HG02884 (cell line): ENCODE measurements at regions not wholly inside any gene's neighbourhood (a gene's known extent, or its start where the extent isn't known, plus 50 kb on each side); places are given as distances from the start of the nearest gene placed in this dataset.
"Not testable (repeated sequence)": the region's sequence is repeated elsewhere in the genome, so short reads cannot be mapped to it uniquely, and the experiment has no call there.

ENCODE experiments used
- ATAC-seq: cut with Tn5 transposase; IDR thresholded peaks from one replicate; pipeline ENCODE4 v1.9.1; 2021; ENCODE audit warnings: mild to moderate bottlenecking, moderate library complexity; ENCODE audit not compliant: unreplicated experiment

DNA sequence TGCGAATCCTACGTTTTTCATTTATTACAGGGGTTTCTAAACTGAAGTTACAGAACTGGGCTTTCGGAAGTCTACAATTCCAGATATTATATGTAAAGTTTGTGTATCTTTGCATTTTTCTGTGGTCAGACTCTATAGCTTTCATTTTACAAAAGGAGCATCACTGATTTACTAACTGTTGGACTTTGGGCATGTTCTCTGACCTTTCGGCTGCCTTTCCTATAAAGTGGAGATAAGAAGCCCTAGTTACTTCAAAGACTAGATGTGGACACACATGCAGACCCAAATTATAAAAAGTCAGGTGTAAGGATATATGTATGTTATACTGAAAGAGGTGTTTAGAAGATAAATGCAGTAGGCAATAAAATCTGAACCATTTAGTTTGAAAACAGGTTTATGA, 126.6 kb upstream of the PRKCQ start:
- no peak for ATAC-seq

- ATAC-seq: no peak
These were observed 124.8 kb upstream of the PRKCQ start for GRCh38 chr10:6704896-6705295.

GRCh38 chr10:6702833-6703232, 122.8 kb upstream of the PRKCQ start:
- ATAC-seq: not testable (repeated sequence)

GRCh38 chr10:6702030-6702429, 122.0 kb upstream of the PRKCQ start:
- no peak for ATAC-seq

DNA sequence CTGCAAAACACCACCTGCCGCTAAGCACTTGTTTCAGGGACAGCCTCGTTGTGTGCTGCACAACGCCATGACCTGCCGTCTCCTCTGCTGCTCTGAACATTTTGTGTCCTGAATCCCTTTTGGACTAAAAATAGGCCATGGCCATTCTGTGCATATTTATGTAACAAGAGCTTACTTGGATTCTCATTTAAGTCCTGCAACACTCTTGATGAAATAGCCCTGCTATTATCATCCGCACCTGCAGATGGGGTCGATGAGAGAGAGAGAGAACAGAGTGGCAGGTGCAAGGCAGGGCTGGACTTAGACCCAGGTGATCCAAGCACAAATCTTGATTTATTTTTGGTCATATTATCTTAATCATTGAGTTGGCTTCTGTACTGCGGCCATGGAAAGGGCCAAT, 121.2 kb upstream of the PRKCQ start:
- ATAC-seq: no peak

- no peak for ATAC-seq
These were observed 120.0 kb upstream of the PRKCQ start for GRCh38 chr10:6700066-6700465.

DNA sequence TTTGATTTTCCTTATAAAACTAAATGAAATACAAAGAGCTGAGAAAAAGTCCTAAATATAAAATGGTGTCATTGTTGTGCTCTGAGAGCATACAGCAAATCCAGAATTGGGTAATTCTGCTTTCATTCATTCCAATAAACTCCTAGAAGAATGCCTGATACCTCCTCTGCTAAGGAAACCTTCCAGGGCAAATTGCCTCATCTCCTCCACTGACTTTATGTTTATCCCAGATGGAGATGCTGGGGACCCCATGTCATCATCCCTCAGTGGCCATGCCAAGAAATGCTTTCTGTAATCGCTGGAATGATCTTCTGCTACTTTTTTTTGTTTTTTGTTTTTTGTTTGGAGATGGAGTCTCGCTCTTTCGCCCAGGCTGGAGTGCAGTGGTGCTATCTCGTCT, 119.3 kb upstream of the PRKCQ start:
- no peak for ATAC-seq

- no peak for ATAC-seq
These were observed 115.4 kb upstream of the PRKCQ start for GRCh38 chr10:6695519-6695918.

DNA sequence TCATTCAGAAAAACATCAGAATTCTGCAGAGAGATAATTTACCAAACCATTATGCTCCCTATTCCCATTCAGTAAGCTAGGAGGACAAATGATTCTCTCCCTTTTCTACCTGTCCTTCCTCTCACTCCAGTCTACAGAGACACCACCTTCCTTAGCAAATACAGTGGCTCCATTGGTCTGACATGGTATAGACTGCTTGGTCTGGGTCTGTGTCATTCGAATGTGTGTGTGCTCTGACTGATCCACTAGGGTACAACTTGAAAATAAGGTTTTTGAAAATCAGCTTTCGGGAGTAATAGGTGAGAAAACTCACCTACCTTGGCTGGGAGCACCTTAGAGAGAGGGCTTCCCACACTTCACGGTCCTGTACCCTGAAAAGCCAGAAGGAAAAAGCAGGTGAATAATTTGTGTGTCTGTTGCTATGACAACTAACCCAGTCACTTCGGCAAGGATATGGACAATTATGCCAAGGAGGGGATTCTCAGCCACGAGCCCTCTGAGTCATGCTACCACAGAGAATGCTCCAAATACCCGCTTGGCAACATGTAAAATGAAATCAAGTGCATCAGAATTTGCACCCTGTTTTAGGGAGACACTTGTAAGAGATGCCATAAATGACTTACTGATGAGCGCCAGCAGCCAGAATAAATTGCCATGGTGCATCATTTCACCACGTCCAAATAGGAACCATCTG, 114.5 kb upstream of the PRKCQ start:
- ATAC-seq: no peak

GRCh38 chr10:6692856-6693255, 112.8 kb upstream of the PRKCQ start:
- no peak for ATAC-seq

DNA sequence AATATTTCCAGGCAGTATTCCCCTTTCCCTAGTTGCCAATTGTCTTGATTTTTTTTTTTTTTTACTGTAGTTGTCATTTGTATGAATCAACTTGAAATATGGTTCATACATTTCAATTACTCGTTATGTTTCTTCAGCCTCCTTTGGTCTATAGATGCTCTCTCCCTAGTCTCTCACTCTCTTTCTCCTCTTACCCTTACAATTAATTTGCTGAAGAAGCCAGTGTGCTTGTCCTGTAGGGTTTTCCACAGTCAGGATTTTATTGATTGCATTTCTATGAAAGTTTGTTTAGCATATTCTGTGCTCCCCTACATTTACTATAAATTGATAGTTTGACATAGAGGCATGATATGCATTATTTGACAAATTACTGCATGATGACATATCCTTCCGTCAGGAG, 112.0 kb upstream of the PRKCQ start:
- no peak for ATAC-seq

DNA sequence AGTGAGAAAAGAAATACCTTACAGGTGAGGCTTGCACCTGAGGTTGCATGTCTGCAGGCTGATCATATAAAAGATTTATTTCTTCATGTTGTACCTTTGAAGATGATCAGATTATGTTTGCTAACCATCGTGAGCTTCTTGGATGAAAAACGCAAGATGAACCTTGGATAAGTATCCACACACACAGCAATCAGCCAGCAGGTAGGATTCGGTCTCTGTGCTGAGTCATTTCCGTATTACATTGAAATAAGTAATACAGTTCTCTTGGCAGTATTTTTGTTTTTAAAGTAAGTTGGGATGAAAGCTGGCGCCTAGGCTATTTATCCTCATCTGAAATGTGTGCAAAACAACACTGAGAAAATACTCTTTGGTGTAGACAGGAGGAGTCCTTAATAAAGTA, 109.0 kb upstream of the PRKCQ start:
- ATAC-seq: no peak

DNA sequence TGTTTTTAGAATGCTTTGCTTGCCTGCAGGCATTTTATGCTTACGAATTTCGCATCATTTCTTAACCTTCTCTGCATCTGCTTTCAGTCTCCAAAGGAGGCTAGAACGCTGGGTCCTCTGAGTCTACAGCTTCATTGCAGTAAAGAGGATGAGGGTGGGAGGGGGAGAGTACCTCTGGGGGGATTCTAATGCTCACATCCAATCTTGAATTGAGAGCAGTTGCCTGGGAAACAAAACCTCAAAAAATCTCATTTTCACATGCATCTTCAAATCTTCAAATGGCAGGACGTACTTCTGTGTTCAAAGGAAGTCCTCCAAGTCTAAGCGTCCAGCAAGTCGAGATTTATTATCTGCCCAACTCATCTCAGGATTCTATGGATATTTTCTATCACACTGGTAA, 100.7 kb upstream of the PRKCQ start:
- no peak for ATAC-seq

- no peak for ATAC-seq
These were observed 98.9 kb upstream of the PRKCQ start for GRCh38 chr10:6678956-6679355.

DNA sequence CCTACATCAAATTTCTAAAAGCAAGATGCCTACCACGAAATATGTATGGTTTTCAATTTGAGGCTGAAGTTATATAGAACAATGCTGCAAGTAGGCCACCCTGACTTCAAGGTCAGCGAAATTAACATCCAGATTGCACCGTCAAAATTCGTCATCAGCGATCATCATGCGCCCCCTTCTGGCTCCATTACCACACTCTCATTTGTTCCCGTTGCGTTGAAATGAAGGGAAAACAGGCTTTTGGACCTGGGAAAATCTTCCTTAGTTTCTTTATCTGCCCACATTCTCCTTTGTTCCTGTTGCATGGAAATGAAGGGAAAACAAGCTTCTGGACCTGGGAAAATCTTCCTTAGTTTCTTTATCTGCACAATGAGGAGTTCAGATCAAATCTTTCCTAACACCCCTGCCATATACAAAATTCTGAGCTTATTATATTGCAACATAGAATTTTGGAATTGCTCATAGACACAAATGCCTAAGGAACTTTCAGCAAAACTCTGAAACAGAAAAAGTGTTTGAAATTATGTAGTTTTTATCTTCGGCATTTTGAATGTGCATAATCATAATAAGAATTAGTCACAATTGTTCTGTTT, 98.2 kb upstream of the PRKCQ start:
- ATAC-seq: no peak

GRCh38 chr10:6677129-6677528, 97.1 kb upstream of the PRKCQ start:
- ATAC-seq: not testable (repeated sequence)

GRCh38 chr10:6674291-6674690, 94.2 kb upstream of the PRKCQ start:
- no peak for ATAC-seq

- no peak for ATAC-seq
These were observed 91.9 kb upstream of the PRKCQ start for GRCh38 chr10:6671976-6672375.

GRCh38 chr10:6669269-6669859, 89.3 kb upstream of the PRKCQ start:
- ATAC-seq: no peak

GRCh38 chr10:6667679-6668270, 87.7 kb upstream of the PRKCQ start:
- ATAC-seq: no peak

DNA sequence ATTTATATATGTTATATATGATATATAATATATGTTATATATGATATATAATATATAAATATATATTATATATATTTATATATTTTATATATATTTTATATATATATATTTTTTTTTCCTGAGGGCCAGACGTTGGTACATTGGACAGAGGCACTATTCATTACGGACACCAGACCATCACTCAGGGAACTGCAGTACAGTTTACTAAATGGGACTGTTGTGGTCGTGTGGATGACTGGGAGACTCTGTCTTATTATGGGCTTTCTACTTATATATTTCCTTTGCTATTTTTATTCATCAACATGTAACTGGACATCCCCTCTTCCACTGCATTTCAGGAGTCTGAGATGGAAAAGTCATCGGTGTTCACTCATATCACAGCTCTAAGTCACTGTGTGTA, 87.1 kb upstream of the PRKCQ start:
- no peak for ATAC-seq

DNA sequence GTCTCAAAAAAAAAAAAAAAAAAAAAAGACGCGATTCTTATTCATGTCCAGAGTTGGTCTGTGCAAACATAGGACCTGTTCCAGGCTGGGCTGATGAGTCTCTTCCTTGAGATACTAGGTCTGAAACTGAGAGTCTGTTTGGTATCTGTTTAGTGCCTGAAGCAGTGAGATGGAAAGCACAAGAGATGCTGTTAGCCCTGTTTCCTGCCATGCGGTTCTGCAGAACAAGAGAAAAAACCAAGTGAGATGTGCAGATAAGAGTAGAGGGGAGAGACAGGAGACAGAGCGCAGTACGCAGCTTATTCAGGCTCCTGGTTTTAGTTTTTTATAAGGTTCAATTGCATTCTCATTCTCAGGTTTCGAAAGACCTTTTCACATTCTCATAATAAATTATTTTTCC, 85.8 kb upstream of the PRKCQ start:
- no peak for ATAC-seq
